ENCODE measurements at regions not wholly inside any gene's neighbourhood (a gene's known extent, or its start where the extent isn't known, plus 50 kb on each side); places are given as distances from the start of the nearest gene placed in this dataset.

DNA sequence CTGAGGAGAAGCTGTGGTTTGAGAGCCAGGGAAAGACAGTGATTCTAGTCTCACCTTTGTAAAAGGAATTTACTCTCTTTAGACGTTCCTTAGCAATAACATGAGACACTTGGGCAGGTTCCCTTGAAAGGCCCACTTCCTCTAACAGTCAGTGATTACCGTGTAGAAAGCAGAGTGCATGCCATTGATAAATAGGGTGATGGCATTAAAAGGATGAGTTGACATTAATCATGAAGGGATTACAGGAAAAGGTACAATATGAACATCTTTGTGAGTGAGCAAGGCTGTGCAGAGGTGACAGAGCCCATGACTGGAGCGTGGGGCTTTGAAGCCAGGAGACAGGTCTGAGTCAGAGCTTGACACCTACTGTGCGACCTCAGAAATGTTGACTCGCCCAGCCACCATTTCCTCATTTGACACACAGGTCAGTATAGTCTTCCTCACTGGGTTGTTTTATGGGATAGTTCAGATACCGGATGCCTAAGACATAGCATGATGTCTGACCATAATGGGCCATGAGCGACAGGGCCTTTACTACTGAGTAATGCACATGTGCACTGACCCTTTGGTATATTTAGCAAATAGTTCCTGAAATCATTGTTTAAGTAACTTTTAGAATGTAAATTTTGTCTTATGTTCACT, 341.7 kb upstream of the MTNR1B start:
- TF ChIP-seq, protein P1, sequence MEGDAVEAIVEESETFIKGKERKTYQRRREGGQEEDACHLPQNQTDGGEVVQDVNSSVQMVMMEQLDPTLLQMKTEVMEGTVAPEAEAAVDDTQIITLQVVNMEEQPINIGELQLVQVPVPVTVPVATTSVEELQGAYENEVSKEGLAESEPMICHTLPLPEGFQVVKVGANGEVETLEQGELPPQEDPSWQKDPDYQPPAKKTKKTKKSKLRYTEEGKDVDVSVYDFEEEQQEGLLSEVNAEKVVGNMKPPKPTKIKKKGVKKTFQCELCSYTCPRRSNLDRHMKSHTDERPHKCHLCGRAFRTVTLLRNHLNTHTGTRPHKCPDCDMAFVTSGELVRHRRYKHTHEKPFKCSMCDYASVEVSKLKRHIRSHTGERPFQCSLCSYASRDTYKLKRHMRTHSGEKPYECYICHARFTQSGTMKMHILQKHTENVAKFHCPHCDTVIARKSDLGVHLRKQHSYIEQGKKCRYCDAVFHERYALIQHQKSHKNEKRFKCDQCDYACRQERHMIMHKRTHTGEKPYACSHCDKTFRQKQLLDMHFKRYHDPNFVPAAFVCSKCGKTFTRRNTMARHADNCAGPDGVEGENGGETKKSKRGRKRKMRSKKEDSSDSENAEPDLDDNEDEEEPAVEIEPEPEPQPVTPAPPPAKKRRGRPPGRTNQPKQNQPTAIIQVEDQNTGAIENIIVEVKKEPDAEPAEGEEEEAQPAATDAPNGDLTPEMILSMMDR (optimal IDR thresholded peaks at IDR 0.05 in 1 of 3, IDR thresholded peaks at IDR 0.05 in 1 of 3, conservative IDR thresholded peaks at IDR 0.05 in 1 of 3; ENCODE audit: extremely low read depth in 1 of 3, insufficient read depth in 2 of 3, low read length in 3 of 3): no peak
- no peak for TF ChIP-seq EZH2 (IDR thresholded peaks at IDR 0.05; ENCODE audit: low read length)

Measured in keratinocyte (primary cell).